Ascending aorta (tissue), 2 donors: ENCODE measurements at regions not wholly inside any gene's neighbourhood (a gene's known extent, or its start where the extent isn't known, plus 50 kb on each side); places are given as distances from the start of the nearest gene placed in this dataset.
"Not testable (repeated sequence)": the region's sequence is repeated elsewhere in the genome, so short reads cannot be mapped to it uniquely, and the experiment has no call there.

Source experiments
- DNase-seq, 2 donors: peaks; one replicate each; pipeline ENCODE4 v3.0.0-alpha.2; 2019; ENCODE audit warnings: low spot score in 2 of 2
- H3K27ac ChIP-seq, 2 donors: fragments of 200-600 bp; sonication (generic); one replicate each; pipeline ENCODE4 v1.5.1; 2016 to 2017; ENCODE audit warnings: mild to moderate bottlenecking in 1 of 2
- H3K27me3 ChIP-seq: fragments of 200-600 bp; sonication (generic); one replicate; pipeline ENCODE4 v1.5.1; 2017
- H3K36me3 ChIP-seq, 2 donors: fragments of 200-600 bp; sonication (generic); one replicate each; pipeline ENCODE4 v1.5.1; 2016
- H3K4me1 ChIP-seq, 2 donors: fragments of 200-600 bp; sonication (generic); one replicate each; pipeline ENCODE4 v1.5.1; 2016 to 2017; ENCODE audit warnings: mild to moderate bottlenecking in 1 of 2
- H3K4me3 ChIP-seq, 2 donors: fragments of 200-600 bp; sonication (generic); one replicate each; pipeline ENCODE4 v1.5.1; 2016 to 2017; ENCODE audit warnings: mild to moderate bottlenecking in 1 of 2
- H3K9me3 ChIP-seq, 2 donors: fragments of 200-600 bp; sonication (generic); one replicate each; pipeline ENCODE4 v1.5.1; 2016
- CTCF ChIP-seq, 3 experiments: fragments of 200-600 bp in 2 of 3; fragments of 450-650 bp in 1 of 3; sonication (generic) in 2 of 3; IDR thresholded peaks; one replicate each; pipeline ENCODE4 v1.5.1; 2016 to 2019; ENCODE audit warnings: antibody characterized with exemption in 3 of 3, mild to moderate bottlenecking in 1 of 3, moderate library complexity in 1 of 3
- intact Hi-C: fragments of 100-400 bp; cut with DNase I; formaldehyde crosslinking; loops from one replicate; pipeline ENCODE4 v1.15.1; 2023

GRCh38 chr20:11698124-11698523, 219.6 kb upstream of the BTBD3 start:
- Histone ChIP-seq H3K4me3 (no peak overlapping the region), H3K9me3 (no peaks in the 10 kb centered on the region), H3K27me3 (no peaks in the 10 kb centered on the region), H3K4me1 (no peaks in the 10 kb centered on the region), H3K36me3 (no peaks in the 10 kb centered on the region), H3K27ac (no peak overlapping the region)
- intact Hi-C loops = no loop called here
- no peak for TF ChIP-seq CTCF (IDR thresholded peaks at IDR 0.05)
- no peak for DNase-seq

- intact Hi-C loops = no loop called here
- no peak for DNase-seq
- TF ChIP-seq CTCF (IDR thresholded peaks at IDR 0.05) = no peak
These were observed 216.9 kb upstream of the BTBD3 start for GRCh38 chr20:11700831-11701230.

GRCh38 chr20:11702721-11703518, 214.8 kb upstream of the BTBD3 start:
- no peak overlapping the region for H3K27ac ChIP-seq
- TF ChIP-seq CTCF (IDR thresholded peaks at IDR 0.05) = no peak
- no peak for DNase-seq
- no peaks in the 10 kb centered on the region for H3K27me3 ChIP-seq
- H3K36me3 ChIP-seq = no peaks in the 10 kb centered on the region
- H3K4me3 ChIP-seq = no peak overlapping the region
- intact Hi-C loops = no loop called here
- no peaks in the 10 kb centered on the region for H3K9me3 ChIP-seq
- H3K4me1 ChIP-seq = no peaks in the 10 kb centered on the region

More at GRCh38 chr20:11700831-11701230, 216.9 kb upstream of the BTBD3 start:
- no peaks in the 10 kb centered on the region for H3K4me1 ChIP-seq
- no peak overlapping the region for H3K4me3 ChIP-seq
- no peak overlapping the region for H3K27ac ChIP-seq
- no peaks in the 10 kb centered on the region for H3K27me3 ChIP-seq
- H3K9me3 ChIP-seq = no peaks in the 10 kb centered on the region
- no peaks in the 10 kb centered on the region for H3K36me3 ChIP-seq

GRCh38 chr20:11705512-11705911, 212.2 kb upstream of the BTBD3 start:
- no peak for DNase-seq
- no peaks in the 10 kb centered on the region for H3K4me1 ChIP-seq
- intact Hi-C loops = no loop called here
- no peak overlapping the region for H3K27ac ChIP-seq
- no peaks in the 10 kb centered on the region for H3K9me3 ChIP-seq
- H3K4me3 ChIP-seq = no peak overlapping the region
- no peak for TF ChIP-seq CTCF (IDR thresholded peaks at IDR 0.05)
- H3K27me3 ChIP-seq = no peaks in the 10 kb centered on the region
- H3K36me3 ChIP-seq = no peaks in the 10 kb centered on the region

GRCh38 chr20:11708223-11708622, 209.5 kb upstream of the BTBD3 start:
- intact Hi-C loops, H3K4me1 ChIP-seq, H3K4me3 ChIP-seq, DNase-seq, H3K27me3 ChIP-seq, H3K27ac ChIP-seq, H3K9me3 ChIP-seq, H3K36me3 ChIP-seq: not testable (repeated sequence)

DNA sequence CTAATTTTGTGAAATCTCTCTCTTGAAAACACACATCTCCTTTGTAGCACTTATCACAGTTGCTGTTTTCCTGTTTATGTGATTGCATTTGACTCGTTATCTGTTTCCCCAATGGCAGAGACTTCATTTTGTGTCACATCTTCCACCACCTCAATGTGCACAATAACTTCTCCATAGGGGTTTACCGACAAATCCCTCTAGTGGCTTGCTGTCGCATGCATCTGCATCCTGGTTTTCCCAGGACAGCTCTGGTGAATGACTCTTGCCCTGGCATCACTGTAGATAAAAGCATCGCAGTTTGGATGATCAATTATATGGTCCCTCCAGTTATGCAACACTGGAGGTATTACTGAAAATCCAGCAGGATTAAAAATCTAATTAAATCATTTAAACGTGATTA, 206.5 kb upstream of the BTBD3 start:
- H3K4me1 ChIP-seq = no peaks in the 10 kb centered on the region
- no peaks in the 10 kb centered on the region for H3K36me3 ChIP-seq
- no peak for DNase-seq
- H3K9me3 ChIP-seq = no peaks in the 10 kb centered on the region
- intact Hi-C loops = no loop called here
- H3K27ac ChIP-seq = no peak overlapping the region
- H3K27me3 ChIP-seq = no peaks in the 10 kb centered on the region
- no peak for TF ChIP-seq CTCF (IDR thresholded peaks at IDR 0.05)
- H3K4me3 ChIP-seq = no peak overlapping the region
